ENCODE measurements at regions not wholly inside any gene's neighbourhood (a gene's known extent, or its start where the extent isn't known, plus 50 kb on each side); places are given as distances from the start of the nearest gene placed in this dataset.

- no peaks in the 10 kb centered on the region for H3K36me3 ChIP-seq
- H3K27me3 ChIP-seq (ENCODE audit: low read depth): peaks cover 78% of the 10 kb centered on the region
- no peaks in the 10 kb centered on the region for H3K9me3 ChIP-seq (replicated peaks)
- no peak for TF ChIP-seq CTCF (IDR thresholded peaks at IDR 0.05; ENCODE audit: borderline replicate concordance)
- H3K27ac ChIP-seq (replicated peaks): no peak overlapping the region
- no peaks in the 10 kb centered on the region for H3K4me1 ChIP-seq
- intact Hi-C loops (cut with micrococcal nuclease): no loop called here
- no peak for DNase-seq
- H3K4me3 ChIP-seq: no peak overlapping the region
Measured at GRCh38 chr10:45201271-45201670, 114.1 kb downstream of the OR13A1 start.

- Histone ChIP-seq H3K4me1 (no peaks in the 10 kb centered on the region), H3K27me3 (ENCODE audit: low read depth) (peaks cover 78% of the 10 kb centered on the region), H3K4me3 (no peak overlapping the region), H3K36me3 (no peaks in the 10 kb centered on the region), H3K27ac (replicated peaks) (no peak overlapping the region), H3K9me3 (replicated peaks) (no peaks in the 10 kb centered on the region)
- TF ChIP-seq CTCF (IDR thresholded peaks at IDR 0.05; ENCODE audit: borderline replicate concordance): no peak
- DNase-seq: no peak
- intact Hi-C loops (cut with micrococcal nuclease): no loop called here
Measured at GRCh38 chr10:45202242-45202641, 113.2 kb downstream of the OR13A1 start.

GRCh38 chr10:45204954-45205775, 110.2 kb downstream of the OR13A1 start:
- Histone ChIP-seq H3K9me3 (replicated peaks) (no peaks in the 10 kb centered on the region), H3K36me3 (no peaks in the 10 kb centered on the region), H3K4me3 (no peak overlapping the region), H3K27me3 (ENCODE audit: low read depth) (peaks cover 69% of the 10 kb centered on the region), H3K4me1 (no peaks in the 10 kb centered on the region), H3K27ac (replicated peaks) (no peak overlapping the region)
- intact Hi-C loops (cut with micrococcal nuclease): no loop called here
- no peak for TF ChIP-seq CTCF (IDR thresholded peaks at IDR 0.05; ENCODE audit: borderline replicate concordance)
- DNase-seq: no peak

- DNase-seq: no peak
- intact Hi-C loops (cut with micrococcal nuclease): no loop called here
- H3K4me1 ChIP-seq: no peaks in the 10 kb centered on the region
- no peaks in the 10 kb centered on the region for H3K36me3 ChIP-seq
- H3K27me3 ChIP-seq (ENCODE audit: low read depth): peaks cover 29% of the 10 kb centered on the region
- TF ChIP-seq CTCF (IDR thresholded peaks at IDR 0.05; ENCODE audit: borderline replicate concordance): no peak
- no peak overlapping the region for H3K4me3 ChIP-seq
- H3K9me3 ChIP-seq (replicated peaks): peaks cover 11% of the 10 kb centered on the region
- no peak overlapping the region for H3K27ac ChIP-seq (replicated peaks)
Measured at GRCh38 chr10:45209888-45210287, 105.5 kb downstream of the OR13A1 start.

GRCh38 chr10:45211576-45211975, 103.8 kb downstream of the OR13A1 start:
- TF ChIP-seq CTCF (IDR thresholded peaks at IDR 0.05; ENCODE audit: borderline replicate concordance): no peak
- H3K27me3 ChIP-seq (ENCODE audit: low read depth): peaks cover 16% of the 10 kb centered on the region
- no peaks in the 10 kb centered on the region for H3K4me1 ChIP-seq
- peaks cover 11% of the 10 kb centered on the region for H3K9me3 ChIP-seq (replicated peaks)
- no peaks in the 10 kb centered on the region for H3K36me3 ChIP-seq
- no peak overlapping the region for H3K27ac ChIP-seq (replicated peaks)
- no peak overlapping the region for H3K4me3 ChIP-seq
- intact Hi-C loops (cut with micrococcal nuclease): no loop called here
- no peak for DNase-seq

All from left ventricle myocardium inferior (tissue), 1 donor.